IMR-90 (cell line): ENCODE measurements at regions not wholly inside any gene's neighbourhood (a gene's known extent, or its start where the extent isn't known, plus 50 kb on each side); places are given as distances from the start of the nearest gene placed in this dataset.

ENCODE experiments used
- ATAC-seq: fragments of 200-7000 bp; cut with Tn5 transposase; 2 replicates; pipeline ENCODE4 v1.9.1; 2020; ENCODE audit warnings: low read depth, mild to moderate bottlenecking, moderate library complexity
- BruUV-seq: library from RNA; stranded (reverse); fragments of 400-500 nt; replicated peaks from 2 replicates; lab custom pipeline; 2021; lab: Mats Ljungman, UMichigan
- CTCF ChIA-PET: fragments of 300-600 bp; formaldehyde crosslinking; extraction: SDS; loops from one replicate; lab custom pipeline; 2021; ENCODE audit warnings: antibody characterized with exemption; lab: Yijun Ruan, JAX
- POLR2A ChIA-PET: fragments of 300-600 bp; sonication (Branson Sonifier 250); formaldehyde crosslinking; loops from one replicate; lab custom pipeline; 2022; ENCODE audit warnings: antibody characterized with exemption; ENCODE audit not compliant: unreplicated experiment; lab: Charles Lee
- DNase-seq: peaks from one replicate; pipeline ENCODE4 v3.0.0; 2013
- H2AFZ ChIP-seq: replicated peaks from 2 replicates; pipeline ENCODE3; 2013; ENCODE audit warnings: low read length, mild to moderate bottlenecking; ENCODE audit not compliant: poor library complexity
- H2AK5ac ChIP-seq: 2 replicates; pipeline ENCODE4 v1.6.1; 2013; ENCODE audit warnings: low read depth, low read length, inconsistent platforms
- H2AK9ac ChIP-seq: replicated peaks from 2 replicates; pipeline ENCODE3; 2013; ENCODE audit warnings: mild to moderate bottlenecking, low read depth, low read length, moderate library complexity; ENCODE audit not compliant: poor library complexity
- H2BK120ac ChIP-seq: 2 replicates; pipeline ENCODE4 v1.6.1; 2013; ENCODE audit warnings: low read depth, low read length, inconsistent platforms
- H2BK15ac ChIP-seq: 3 replicates; pipeline ENCODE4 v1.6.1; 2013; ENCODE audit warnings: low read depth, low read length, inconsistent platforms
- H2BK20ac ChIP-seq: 2 replicates; pipeline ENCODE4 v1.6.1; 2013; ENCODE audit warnings: low read depth, mild to moderate bottlenecking, inconsistent platforms, low read length, moderate library complexity
- H2BK5ac ChIP-seq: 2 replicates; pipeline ENCODE4 v1.6.1; 2013; ENCODE audit warnings: mild to moderate bottlenecking, low read depth, low read length, inconsistent platforms; ENCODE audit not compliant: poor library complexity, severe bottlenecking
- H3K14ac ChIP-seq: replicated peaks from 2 replicates; pipeline ENCODE4 v1.6.1; 2013; ENCODE audit warnings: low read depth, low read length, inconsistent platforms
- H3K18ac ChIP-seq: 2 replicates; pipeline ENCODE4 v1.6.1; 2013; ENCODE audit warnings: low read depth, low read length, control low read depth
- H3K23ac ChIP-seq: 2 replicates; pipeline ENCODE4 v1.6.1; 2013; ENCODE audit warnings: low read depth, low read length, inconsistent platforms
- H3K27ac ChIP-seq: 2 replicates; pipeline ENCODE4 v1.5.1; 2013; ENCODE audit warnings: mild to moderate bottlenecking, control low read depth, low read length; ENCODE audit not compliant: insufficient read depth
- H3K27me3 ChIP-seq: 2 replicates; pipeline ENCODE4 v1.6.1; 2013; ENCODE audit warnings: low read length; ENCODE audit not compliant: control insufficient read depth, insufficient read depth
- H3K36me3 ChIP-seq: 2 replicates; pipeline ENCODE4 v1.6.1; 2013; ENCODE audit warnings: low read length, mixed read lengths; ENCODE audit not compliant: control insufficient read depth, insufficient read depth
- H3K4ac ChIP-seq: 2 replicates; pipeline ENCODE4 v1.6.1; 2013; ENCODE audit warnings: low read depth, low read length, inconsistent platforms
- H3K4me1 ChIP-seq: 2 replicates; pipeline ENCODE4 v1.6.1; 2013; ENCODE audit warnings: low read length, mixed read lengths; ENCODE audit not compliant: control insufficient read depth, insufficient read depth
- H3K4me2 ChIP-seq: 2 replicates; pipeline ENCODE4 v1.6.1; 2013; ENCODE audit warnings: low read depth, mild to moderate bottlenecking, control low read depth, low read length, moderate library complexity
- H3K4me3 ChIP-seq: 2 replicates; pipeline ENCODE4 v1.5.1; 2013; ENCODE audit warnings: low read depth, mild to moderate bottlenecking, control low read depth, low read length, moderate library complexity; ENCODE audit not compliant: insufficient read depth
- H3K56ac ChIP-seq: 2 replicates; pipeline ENCODE4 v1.6.1; 2013; ENCODE audit warnings: low read length, inconsistent platforms; ENCODE audit not compliant: insufficient read depth; ENCODE audit errors: extremely low read depth
- H3K79me1 ChIP-seq, 2 experiments: 2 replicates each; pipeline ENCODE4 v1.6.1; 2013; ENCODE audit warnings: low read length in 2 of 2, inconsistent platforms in 1 of 2, low read depth in 1 of 2
- H3K9ac ChIP-seq: 2 replicates; pipeline ENCODE4 v1.6.1; 2013; ENCODE audit warnings: low read depth, low read length, control low read depth
- H3K9me1 ChIP-seq: 2 replicates; pipeline ENCODE4 v1.6.1; 2013; ENCODE audit warnings: low read length, inconsistent platforms; ENCODE audit not compliant: insufficient read depth
- H3K9me3 ChIP-seq: 2 replicates; pipeline ENCODE4 v1.6.1; 2013; ENCODE audit warnings: low read length; ENCODE audit not compliant: control insufficient read depth, insufficient read depth
- H4K20me1 ChIP-seq: 2 replicates; pipeline ENCODE4 v1.6.1; 2013; ENCODE audit warnings: low read length, inconsistent platforms; ENCODE audit not compliant: insufficient read depth
- H4K5ac ChIP-seq: 2 replicates; pipeline ENCODE4 v1.6.1; 2013; ENCODE audit warnings: mild to moderate bottlenecking, low read depth, low read length, control low read depth
- H4K8ac ChIP-seq, 2 experiments: 2 replicates each; pipeline ENCODE4 v1.6.1; 2013; ENCODE audit warnings: low read depth in 2 of 2, low read length in 2 of 2, control low read depth in 1 of 2, inconsistent platforms in 1 of 2
- H4K91ac ChIP-seq: 2 replicates; pipeline ENCODE4 v1.6.1; 2013; ENCODE audit warnings: low read depth, low read length, inconsistent platforms; ENCODE audit not compliant: insufficient read depth
- RFX5 ChIP-seq: IDR thresholded peaks from 2 replicates; pipeline ENCODE4 v1.8.0; 2012; ENCODE audit warnings: low read depth, mild to moderate bottlenecking, low read length, moderate library complexity
- whole genome bisulfite sequencing, 2 experiments: methylation state at CpG; one replicate each; pipeline versions ENCODE4 v1.1.5 to v1.1.7; 2013; ENCODE audit warnings: missing lambda C conversion rate in 2 of 2; ENCODE audit not compliant: insufficient read length in 1 of 2; ENCODE audit errors: extremely low coverage in 2 of 2; 5-methylcytosine and 5-hydroxymethylcytosine counted together
- dilution Hi-C: fragments of 300-500 bp; cut with HindIII; formaldehyde crosslinking; loops from one replicate; pipeline ENCODE4 v1.14.3; 2018; ENCODE audit warnings: low sequenced_read_pairs; ENCODE audit not compliant: unreplicated experiment
- in situ Hi-C: fragments of 300-500 bp; cut with MboI; formaldehyde crosslinking; loops from 3 replicates; pipeline ENCODE4 v1.14.3; 2019; ENCODE audit warnings: low sequenced_read_pairs, inconsistent platforms, mixed read lengths
- intact Hi-C: fragments of 100-400 bp; cut with micrococcal nuclease; formaldehyde crosslinking; loops from 2 replicates; pipeline ENCODE4 v1.10.0; 2022
- TF ChIP-seq, protein P1 (sequence below): fragments of 150-350 bp; IDR thresholded peaks from 2 replicates; pipeline ENCODE4 v1.6.1; 2017; ENCODE audit warnings: mild to moderate bottlenecking, antibody characterized with exemption, low read length, low read depth

DNA sequence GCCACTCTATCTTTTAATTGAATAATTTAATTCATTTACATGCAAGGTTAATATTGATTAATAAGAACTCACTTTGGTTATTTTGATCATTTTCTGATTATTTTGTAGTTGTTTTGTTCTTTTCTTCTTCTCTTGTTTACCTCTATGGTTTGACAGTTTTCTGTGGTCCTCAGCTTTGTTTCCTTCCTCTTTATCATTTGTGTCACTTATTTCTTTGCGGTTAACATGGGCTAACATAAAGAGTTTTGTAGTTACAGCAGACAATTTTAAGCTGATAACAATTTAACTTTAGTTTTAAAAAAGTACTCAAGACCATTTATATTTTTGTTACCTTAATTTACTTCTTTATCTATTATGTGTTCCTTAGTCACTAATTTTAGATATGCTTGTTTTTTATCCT, 1032.8 kb upstream of the RAG2 start:
- Histone ChIP-seq H3K9me3 (no peaks in the 10 kb centered on the region), H4K8ac (no peak overlapping the region), H2BK120ac (no peak overlapping the region), H3K27ac (no peak overlapping the region), H3K4me2 (no peak overlapping the region), H2BK5ac (no peak overlapping the region), H3K9ac (no peak overlapping the region), H3K36me3 (no peaks in the 10 kb centered on the region), H3K56ac (no peak overlapping the region), H3K79me1 (no peaks in the 10 kb centered on the region), H2BK20ac (no peak overlapping the region), H3K27me3 (no peaks in the 10 kb centered on the region), H3K18ac (no peak overlapping the region), H4K5ac (no peak overlapping the region), H3K4ac (no peak overlapping the region), H4K91ac (no peak overlapping the region), H3K9me1 (no peaks in the 10 kb centered on the region), H3K23ac (no peak overlapping the region), H2AFZ (no peak overlapping the region), H3K4me1 (no peaks in the 10 kb centered on the region), H2BK15ac (no peak overlapping the region), H3K4me3 (no peak overlapping the region), H2AK9ac (no peak overlapping the region), H2AK5ac (no peak overlapping the region), H4K20me1 (no peaks in the 10 kb centered on the region), H3K14ac (no peak overlapping the region)
- no peak for DNase-seq
- BruUV-seq = no TSS peak
- TF ChIP-seq RFX5 = no peak
- TF ChIP-seq, protein P1, sequence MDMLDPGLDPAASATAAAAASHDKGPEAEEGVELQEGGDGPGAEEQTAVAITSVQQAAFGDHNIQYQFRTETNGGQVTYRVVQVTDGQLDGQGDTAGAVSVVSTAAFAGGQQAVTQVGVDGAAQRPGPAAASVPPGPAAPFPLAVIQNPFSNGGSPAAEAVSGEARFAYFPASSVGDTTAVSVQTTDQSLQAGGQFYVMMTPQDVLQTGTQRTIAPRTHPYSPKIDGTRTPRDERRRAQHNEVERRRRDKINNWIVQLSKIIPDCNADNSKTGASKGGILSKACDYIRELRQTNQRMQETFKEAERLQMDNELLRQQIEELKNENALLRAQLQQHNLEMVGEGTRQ = no peak
- ChIA-PET CTCF (no interaction called here), POLR2A (no interaction called here)
- in situ Hi-C loops = loop anchor here (25.0 kb wide), 1 partner anchor 1156 kb away; no protein-coding TSS in a partner anchor
- no CpG with 5 or more reads among the region's 1 CpG for WGBS, 2 experiments
- intact Hi-C loops = no loop called here
- no peak for ATAC-seq
- dilution Hi-C loops = no loop called here
